ENCODE measurements at regions not wholly inside any gene's neighbourhood (a gene's known extent, or its start where the extent isn't known, plus 50 kb on each side); places are given as distances from the start of the nearest gene placed in this dataset.

- Histone ChIP-seq H3K9ac (ENCODE audit: low read length) (no peak overlapping the region), H3F3A (ENCODE audit: insufficient read depth, low read length) (no peaks in the 10 kb centered on the region), H4K20me1 (ENCODE audit: insufficient read depth, low read length) (no peaks in the 10 kb centered on the region), H3K9me3 (replicated peaks; ENCODE audit: insufficient read depth, low read length) (no peaks in the 10 kb centered on the region), H2AFZ (ENCODE audit: low read length) (no peak overlapping the region), H3K4me3 (ENCODE audit: low read length) (no peak overlapping the region), H3K4me1 (ENCODE audit: low read length) (no peaks in the 10 kb centered on the region), H3K9me2 (replicated peaks; ENCODE audit: insufficient read depth, low read length) (no peaks in the 10 kb centered on the region), H3K4me2 (ENCODE audit: low read depth, low read length) (no peak overlapping the region), H3K36me3 (replicated peaks; ENCODE audit: insufficient read depth, low read length) (no peaks in the 10 kb centered on the region), H3K27me3 (replicated peaks; ENCODE audit: insufficient read depth, low read length) (no peaks in the 10 kb centered on the region), H3K27ac (ENCODE audit: low read length) (no peak overlapping the region), H3K79me2 (ENCODE audit: low read length) (no peaks in the 10 kb centered on the region)
- DNase-seq, result no peak
- TF ChIP-seq CTCF (IDR thresholded peaks at IDR 0.05; ENCODE audit: low read length) (no peak), EZH2 (optimal IDR thresholded peaks at IDR 0.05; ENCODE audit: low read depth, low read length) (no peak)
Measured at GRCh38 chr12:70180130-70180529, 63.1 kb upstream of the CNOT2 start.

- H3K4me1 ChIP-seq (ENCODE audit: low read length), result no peaks in the 10 kb centered on the region
- no peak overlapping the region for H3K27ac ChIP-seq (ENCODE audit: low read length)
- H3K9me3 ChIP-seq (replicated peaks; ENCODE audit: insufficient read depth, low read length), result no peaks in the 10 kb centered on the region
- no peaks in the 10 kb centered on the region for H3K27me3 ChIP-seq (replicated peaks; ENCODE audit: insufficient read depth, low read length)
- TF ChIP-seq EZH2 (optimal IDR thresholded peaks at IDR 0.05; ENCODE audit: low read depth, low read length), result no peak
- TF ChIP-seq CTCF (IDR thresholded peaks at IDR 0.05; ENCODE audit: low read length), result no peak
- TF ChIP-seq EZH2phosphoT487 (IDR thresholded peaks at IDR 0.05; ENCODE audit: low read length), result no peak
- DNase-seq, result no peak
- H3K4me3 ChIP-seq (ENCODE audit: low read length), result no peak overlapping the region
- H3K9ac ChIP-seq (ENCODE audit: low read length), result no peak overlapping the region
- H3K36me3 ChIP-seq (replicated peaks; ENCODE audit: insufficient read depth, low read length), result no peaks in the 10 kb centered on the region
- H3K4me2 ChIP-seq (ENCODE audit: low read depth, low read length), result no peak overlapping the region
- no peaks in the 10 kb centered on the region for H4K20me1 ChIP-seq (ENCODE audit: insufficient read depth, low read length)
- no peak overlapping the region for H2AFZ ChIP-seq (ENCODE audit: low read length)
- H3F3A ChIP-seq (ENCODE audit: insufficient read depth, low read length), result no peaks in the 10 kb centered on the region
- H3K9me2 ChIP-seq (replicated peaks; ENCODE audit: insufficient read depth, low read length), result no peaks in the 10 kb centered on the region
- H3K79me2 ChIP-seq (ENCODE audit: low read length), result no peaks in the 10 kb centered on the region
Measured at GRCh38 chr12:70185301-70185700, 57.9 kb upstream of the CNOT2 start.

GRCh38 chr12:70186436-70186835 lies 56.8 kb upstream of the CNOT2 start:
- Histone ChIP-seq H3K79me2 (ENCODE audit: low read length) (no peaks in the 10 kb centered on the region), H3K9me2 (replicated peaks; ENCODE audit: insufficient read depth, low read length) (no peaks in the 10 kb centered on the region), H3K27me3 (replicated peaks; ENCODE audit: insufficient read depth, low read length) (no peaks in the 10 kb centered on the region), H2AFZ (ENCODE audit: low read length) (no peak overlapping the region), H3K9me3 (replicated peaks; ENCODE audit: insufficient read depth, low read length) (no peaks in the 10 kb centered on the region), H3K4me1 (ENCODE audit: low read length) (no peaks in the 10 kb centered on the region), H3K36me3 (replicated peaks; ENCODE audit: insufficient read depth, low read length) (no peaks in the 10 kb centered on the region), H3K4me3 (ENCODE audit: low read length) (no peak overlapping the region), H3K27ac (ENCODE audit: low read length) (no peak overlapping the region), H3K4me2 (ENCODE audit: low read depth, low read length) (no peak overlapping the region), H3F3A (ENCODE audit: insufficient read depth, low read length) (no peaks in the 10 kb centered on the region), H4K20me1 (ENCODE audit: insufficient read depth, low read length) (no peaks in the 10 kb centered on the region), H3K9ac (ENCODE audit: low read length) (no peak overlapping the region)
- DNase-seq, result no peak
- TF ChIP-seq EZH2 (optimal IDR thresholded peaks at IDR 0.05; ENCODE audit: low read depth, low read length), result no peak

- TF ChIP-seq EZH2 (optimal IDR thresholded peaks at IDR 0.05; ENCODE audit: low read depth, low read length) (no peak), EZH2phosphoT487 (IDR thresholded peaks at IDR 0.05; ENCODE audit: low read length) (no peak), CTCF (IDR thresholded peaks at IDR 0.05; ENCODE audit: low read length) (no peak)
- Histone ChIP-seq H3K9ac (ENCODE audit: low read length) (no peak overlapping the region), H3K9me3 (replicated peaks; ENCODE audit: insufficient read depth, low read length) (no peaks in the 10 kb centered on the region), H4K20me1 (ENCODE audit: insufficient read depth, low read length) (no peaks in the 10 kb centered on the region), H3K27me3 (replicated peaks; ENCODE audit: insufficient read depth, low read length) (no peaks in the 10 kb centered on the region), H3K36me3 (replicated peaks; ENCODE audit: insufficient read depth, low read length) (no peaks in the 10 kb centered on the region), H3K27ac (ENCODE audit: low read length) (no peak overlapping the region), H3K4me2 (ENCODE audit: low read depth, low read length) (no peak overlapping the region), H3K4me1 (ENCODE audit: low read length) (no peaks in the 10 kb centered on the region), H3F3A (ENCODE audit: insufficient read depth, low read length) (no peaks in the 10 kb centered on the region), H2AFZ (ENCODE audit: low read length) (no peak overlapping the region), H3K4me3 (ENCODE audit: low read length) (no peak overlapping the region), H3K79me2 (ENCODE audit: low read length) (no peaks in the 10 kb centered on the region), H3K9me2 (replicated peaks; ENCODE audit: insufficient read depth, low read length) (no peaks in the 10 kb centered on the region)
- DNase-seq, result no peak
Measured at GRCh38 chr12:70190262-70191010, 52.8 kb upstream of the CNOT2 start.
